MCF 10A (cell line): ENCODE measurements at regions not wholly inside any gene's neighbourhood (a gene's known extent, or its start where the extent isn't known, plus 50 kb on each side); places are given as distances from the start of the nearest gene placed in this dataset.

Experiments used
- BruUV-seq: library from RNA; stranded (reverse); fragments of 400-500 nt; replicated peaks from 2 replicates; lab custom pipeline; 2021; lab: Mats Ljungman, UMichigan
- CTCF ChIA-PET: fragments of 300-600 bp; sonication (Branson Sonifier 250); formaldehyde crosslinking; extraction: SDS; loops from one replicate; lab custom pipeline; 2021; ENCODE audit warnings: antibody characterized with exemption, inconsistent platforms; lab: Yijun Ruan, JAX
- POLR2A ChIA-PET: fragments of 300-600, 350-650 bp; sonication (Branson Sonifier 250); formaldehyde crosslinking; extraction: SDS; loops from one replicate; lab custom pipeline; 2020; ENCODE audit warnings: antibody characterized with exemption, inconsistent platforms; lab: Yijun Ruan, JAX
- DNase-seq: peaks from one replicate; pipeline ENCODE4 v3.0.0-alpha.2; 2018; ENCODE audit not compliant: unreplicated experiment
- H3K27ac Mint-ChIP-seq: one replicate; pipeline ENCODE4 v1.8.0; 2022; ENCODE audit warnings: mild to moderate bottlenecking, low read depth, mixed read lengths; ENCODE audit not compliant: unreplicated experiment
- H3K27me3 Mint-ChIP-seq: one replicate; pipeline ENCODE4 v1.8.0; 2022; ENCODE audit warnings: mixed read lengths; ENCODE audit not compliant: insufficient read depth, unreplicated experiment
- H3K36me3 Mint-ChIP-seq: one replicate; pipeline ENCODE4 v1.8.0; 2022; ENCODE audit warnings: mild to moderate bottlenecking, moderate library complexity, mixed read lengths; ENCODE audit not compliant: insufficient read depth, unreplicated experiment
- H3K4me1 Mint-ChIP-seq: one replicate; pipeline ENCODE4 v1.8.0; 2022; ENCODE audit warnings: mixed read lengths; ENCODE audit not compliant: insufficient read depth, unreplicated experiment
- H3K4me3 Mint-ChIP-seq: one replicate; pipeline ENCODE4 v1.8.0; 2022; ENCODE audit warnings: mild to moderate bottlenecking, moderate library complexity, mixed read lengths; ENCODE audit not compliant: unreplicated experiment
- H3K9me3 Mint-ChIP-seq: one replicate; pipeline ENCODE4 v1.8.0; 2022; ENCODE audit warnings: mixed read lengths; ENCODE audit not compliant: unreplicated experiment
- intact Hi-C: fragments of 100-400 bp; cut with micrococcal nuclease; formaldehyde crosslinking; loops from 2 replicates; pipeline ENCODE4 v1.14.1; 2022
- TF ChIP-seq, protein P1 (sequence below): fragments of 200-600 bp; IDR thresholded peaks from one replicate; pipeline ENCODE4 v1.8.0; 2022; ENCODE audit warnings: antibody characterized with exemption, mild to moderate bottlenecking; ENCODE audit not compliant: unreplicated experiment

DNA sequence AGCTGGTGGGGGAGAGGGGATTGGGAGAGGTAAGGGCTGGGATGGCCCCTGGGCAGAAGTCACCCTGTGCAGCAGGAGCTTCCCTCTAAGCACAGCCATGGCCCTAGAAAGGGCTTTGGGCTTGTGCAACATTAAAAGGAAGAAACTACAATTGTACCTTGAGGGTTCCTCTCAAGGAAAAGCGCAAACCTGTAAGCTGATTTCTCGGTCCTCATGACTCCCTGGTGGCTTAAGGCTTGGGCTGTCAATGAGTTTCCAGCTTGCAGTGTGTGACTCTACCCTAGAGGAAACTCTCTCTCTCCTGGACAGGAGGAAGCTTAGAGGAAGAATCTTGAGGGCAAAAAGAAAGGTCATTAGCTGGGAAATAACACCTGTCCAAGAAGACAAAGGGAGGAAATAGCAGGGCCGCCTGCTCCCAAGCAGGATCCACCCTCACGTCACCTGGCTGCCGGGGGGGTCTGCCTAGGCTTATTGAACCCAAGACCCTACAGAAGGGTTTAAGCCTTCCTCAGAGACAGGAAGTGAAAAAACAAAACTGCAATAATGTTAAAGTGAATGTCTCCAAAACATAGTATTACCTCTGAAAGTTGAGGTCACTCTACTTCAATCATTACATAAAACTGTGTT is 112.5 kb downstream of the WDR11 start:
- Mint-ChIP-seq H3K27ac (no peak overlapping the region), H3K9me3 (no peaks in the 10 kb centered on the region), H3K4me3 (no peak overlapping the region), H3K4me1 (no peaks in the 10 kb centered on the region), H3K36me3 (no peaks in the 10 kb centered on the region), H3K27me3 (peaks cover 11% of the 10 kb centered on the region)
- no peak for DNase-seq
- no TSS peak for BruUV-seq
- intact Hi-C loops = no loop called here
- ChIA-PET CTCF (interaction anchor here (0.7 to 1.3 kb wide), 2 partner anchors 923 to 1048 kb away, joined by 3 read pairs; no protein-coding TSS in a partner anchor), POLR2A (no interaction called here)
- TF ChIP-seq, protein P1, sequence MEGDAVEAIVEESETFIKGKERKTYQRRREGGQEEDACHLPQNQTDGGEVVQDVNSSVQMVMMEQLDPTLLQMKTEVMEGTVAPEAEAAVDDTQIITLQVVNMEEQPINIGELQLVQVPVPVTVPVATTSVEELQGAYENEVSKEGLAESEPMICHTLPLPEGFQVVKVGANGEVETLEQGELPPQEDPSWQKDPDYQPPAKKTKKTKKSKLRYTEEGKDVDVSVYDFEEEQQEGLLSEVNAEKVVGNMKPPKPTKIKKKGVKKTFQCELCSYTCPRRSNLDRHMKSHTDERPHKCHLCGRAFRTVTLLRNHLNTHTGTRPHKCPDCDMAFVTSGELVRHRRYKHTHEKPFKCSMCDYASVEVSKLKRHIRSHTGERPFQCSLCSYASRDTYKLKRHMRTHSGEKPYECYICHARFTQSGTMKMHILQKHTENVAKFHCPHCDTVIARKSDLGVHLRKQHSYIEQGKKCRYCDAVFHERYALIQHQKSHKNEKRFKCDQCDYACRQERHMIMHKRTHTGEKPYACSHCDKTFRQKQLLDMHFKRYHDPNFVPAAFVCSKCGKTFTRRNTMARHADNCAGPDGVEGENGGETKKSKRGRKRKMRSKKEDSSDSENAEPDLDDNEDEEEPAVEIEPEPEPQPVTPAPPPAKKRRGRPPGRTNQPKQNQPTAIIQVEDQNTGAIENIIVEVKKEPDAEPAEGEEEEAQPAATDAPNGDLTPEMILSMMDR = no peak

DNA sequence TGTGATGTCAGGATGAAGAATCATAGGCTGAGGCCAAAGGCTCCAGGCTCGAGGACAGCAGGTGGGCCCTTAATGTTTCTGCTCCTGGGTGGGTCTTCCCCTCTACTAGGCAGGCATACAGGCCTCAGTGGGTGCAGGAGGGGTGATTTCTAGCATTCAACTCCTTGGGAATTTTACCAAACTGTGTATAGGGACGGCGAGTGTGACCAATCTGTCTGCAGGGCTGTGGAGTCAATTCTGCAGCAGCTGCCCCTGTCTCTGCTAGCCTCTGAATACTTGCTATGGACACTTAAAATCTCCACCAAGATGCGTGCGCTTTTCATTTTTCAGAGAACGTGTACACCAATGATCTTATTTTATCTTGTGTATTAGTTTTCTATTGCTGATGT is 115.5 kb downstream of the WDR11 start:
- BruUV-seq = no TSS peak
- H3K4me3 Mint-ChIP-seq = no peak overlapping the region
- H3K9me3 Mint-ChIP-seq = no peaks in the 10 kb centered on the region

DNA sequence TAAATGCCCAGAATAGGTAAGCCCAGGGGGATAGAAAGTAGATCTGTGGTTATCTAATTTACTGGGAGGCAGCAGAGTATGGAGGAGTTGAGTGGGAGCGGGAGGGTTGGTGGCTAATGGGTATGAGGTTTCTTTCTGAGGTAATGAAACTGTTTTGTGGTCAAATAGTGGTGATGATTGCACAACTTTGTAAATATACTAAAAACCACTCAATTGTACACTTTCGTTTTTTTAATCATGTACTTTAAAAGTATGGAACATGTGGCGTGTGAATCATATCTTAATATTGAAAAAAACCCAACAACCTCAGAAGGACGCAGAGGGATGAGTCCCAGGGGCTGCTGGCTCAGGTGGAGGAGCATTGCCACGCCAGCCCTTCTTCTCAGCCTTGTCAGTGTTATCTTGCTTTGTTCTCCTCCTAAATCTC is 118.1 kb downstream of the WDR11 start:
- intact Hi-C loops = no loop called here
- DNase-seq = peak; percentile 41
- peaks cover 3% of the 10 kb centered on the region for H3K9me3 Mint-ChIP-seq
- CTCF ChIA-PET = no interaction called here
- peaks cover 44% of the 10 kb centered on the region for H3K27me3 Mint-ChIP-seq
- peaks cover 15% of the 10 kb centered on the region for H3K4me1 Mint-ChIP-seq
- TF ChIP-seq, protein P1 = no peak
- no TSS peak for BruUV-seq
- no peak overlapping the region for H3K4me3 Mint-ChIP-seq
- H3K36me3 Mint-ChIP-seq = no peaks in the 10 kb centered on the region
- H3K27ac Mint-ChIP-seq = no peak overlapping the region
- POLR2A ChIA-PET = interaction anchor here (1.1 kb wide), 1 partner anchor 767 kb away, joined by 4 read pairs; no protein-coding TSS in a partner anchor

More for the DNA sequence above, 115.5 kb downstream of the WDR11 start:
- POLR2A ChIA-PET = interaction anchor here (0.9 to 1.8 kb wide), 3 partner anchors 24 to 130 kb away, joined by 3 to 15 read pairs (median 4); no protein-coding TSS in a partner anchor
- CTCF ChIA-PET = no interaction called here
- intact Hi-C loops = no loop called here
- TF ChIP-seq, protein P1 = no peak
- Mint-ChIP-seq H3K27me3 (peaks cover 19% of the 10 kb centered on the region), H3K27ac (no peak overlapping the region), H3K4me1 (peaks cover 14% of the 10 kb centered on the region), H3K36me3 (no peaks in the 10 kb centered on the region)
- DNase-seq = no peak

DNA sequence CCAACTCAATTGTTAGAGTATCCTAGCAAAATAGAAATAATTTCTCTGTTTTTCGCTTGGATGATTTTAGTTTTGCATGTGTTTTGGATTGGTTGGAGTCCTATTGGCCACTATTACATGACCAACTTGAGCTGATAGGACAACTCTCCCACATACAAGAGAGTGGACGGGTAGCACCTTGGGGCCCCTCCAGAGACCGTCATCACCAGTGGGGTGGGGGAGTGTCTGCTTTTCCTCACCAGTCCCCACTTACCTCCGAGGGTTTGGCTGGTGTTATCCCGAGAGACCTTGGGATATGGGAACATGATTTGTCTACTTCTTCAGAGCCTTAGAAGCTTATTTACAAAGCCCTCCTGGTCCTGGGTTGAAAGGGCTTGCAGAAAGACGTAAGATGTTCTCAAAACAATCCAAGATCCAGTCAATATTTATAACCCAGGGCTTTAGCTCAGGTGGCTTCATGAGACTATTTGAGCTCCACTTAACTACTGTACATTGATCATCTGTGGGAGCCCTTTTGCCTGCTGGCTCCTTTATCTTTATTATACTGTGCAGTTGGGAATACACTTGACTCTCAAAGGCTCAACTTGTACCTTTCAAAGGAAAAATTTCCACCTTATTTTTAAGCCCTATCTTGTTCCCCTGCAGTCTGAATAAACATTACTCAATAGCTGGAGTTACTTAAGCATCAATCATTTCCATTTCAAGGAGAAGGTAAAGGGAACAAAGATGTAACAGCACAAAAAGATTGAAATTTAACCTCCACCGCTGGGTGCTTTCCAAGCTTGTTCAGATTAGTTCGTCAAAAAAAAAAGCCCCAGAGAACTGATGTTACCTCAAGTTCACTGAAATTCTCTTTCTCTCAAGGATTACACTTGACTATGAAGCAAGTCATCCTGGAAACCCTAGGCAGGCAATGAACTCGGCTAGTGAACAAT is 119.7 kb downstream of the WDR11 start:
- intact Hi-C loops = no loop called here
- POLR2A ChIA-PET = interaction anchor here (1.3 kb wide), 1 partner anchor 18 kb away, joined by 3 read pairs; no protein-coding TSS in a partner anchor

More for the DNA sequence above, 119.7 kb downstream of the WDR11 start:
- DNase-seq = no peak
- H3K36me3 Mint-ChIP-seq = no peaks in the 10 kb centered on the region
- H3K9me3 Mint-ChIP-seq = peaks cover 17% of the 10 kb centered on the region
- no peak overlapping the region for H3K4me3 Mint-ChIP-seq
- peaks cover 49% of the 10 kb centered on the region for H3K27me3 Mint-ChIP-seq
- H3K27ac Mint-ChIP-seq = no peak overlapping the region
- TF ChIP-seq, protein P1 = no peak
- BruUV-seq = no TSS peak
- peaks cover 15% of the 10 kb centered on the region for H3K4me1 Mint-ChIP-seq
- CTCF ChIA-PET = interaction anchor here (0.5 to 1.5 kb wide), 4 partner anchors 22 to 528 kb away, joined by 3 to 5 read pairs (median 4); no protein-coding TSS in a partner anchor
